GM12864 (cell line): ENCODE measurements at regions not wholly inside any gene's neighbourhood (a gene's known extent, or its start where the extent isn't known, plus 50 kb on each side); places are given as distances from the start of the nearest gene placed in this dataset.

Experiments
- DNase-seq: peaks from one replicate; pipeline ENCODE4 v3.0.0-alpha.2; 2011; ENCODE audit warnings: low read depth
- H3K4me3 ChIP-seq: 2 replicates; pipeline ENCODE4 v1.5.1; 2011; ENCODE audit warnings: mild to moderate bottlenecking, low read depth, low read length, control low read depth
- CTCF ChIP-seq: IDR thresholded peaks from 2 replicates; pipeline ENCODE4 v1.5.1; 2011; ENCODE audit warnings: low read depth, mild to moderate bottlenecking, moderate library complexity, low read length, control low read depth, inconsistent platforms; ENCODE audit errors: missing control alignments

- H3K4me3 ChIP-seq = no peak overlapping the region
- no peak for DNase-seq
- no peak for TF ChIP-seq CTCF
These were observed 152.0 kb downstream of the SLC16A9 start for GRCh38 chr10:59557642-59558041.

- TF ChIP-seq CTCF = no peak
- no peak for DNase-seq
These were observed 152.6 kb downstream of the SLC16A9 start for GRCh38 chr10:59557052-59557451.

GRCh38 chr10:59553162-59553900, 156.3 kb downstream of the SLC16A9 start:
- TF ChIP-seq CTCF = no peak
- no peak overlapping the region for H3K4me3 ChIP-seq
- DNase-seq = no peak

More at GRCh38 chr10:59557052-59557451, 152.6 kb downstream of the SLC16A9 start:
- no peak overlapping the region for H3K4me3 ChIP-seq

- TF ChIP-seq CTCF = no peak
- no peak overlapping the region for H3K4me3 ChIP-seq
- no peak for DNase-seq
These were observed 159.6 kb downstream of the SLC16A9 start for GRCh38 chr10:59550061-59550460.

GRCh38 chr10:59538623-59539022, 171.0 kb downstream of the SLC16A9 start:
- TF ChIP-seq CTCF = no peak
- no peak overlapping the region for H3K4me3 ChIP-seq
- no peak for DNase-seq

- no peak for TF ChIP-seq CTCF
- no peak for DNase-seq
- no peak overlapping the region for H3K4me3 ChIP-seq
These were observed 172.1 kb downstream of the SLC16A9 start for GRCh38 chr10:59537501-59537900.

- no peak overlapping the region for H3K4me3 ChIP-seq
- TF ChIP-seq CTCF = no peak
- no peak for DNase-seq
These were observed 173.3 kb downstream of the SLC16A9 start for GRCh38 chr10:59536167-59537014.
